GM13977 (cell line): ENCODE measurements at regions not wholly inside any gene's neighbourhood (a gene's known extent, or its start where the extent isn't known, plus 50 kb on each side); places are given as distances from the start of the nearest gene placed in this dataset.

Experiments used
- DNase-seq: peaks from one replicate; pipeline ENCODE4 v3.0.0; 2012; ENCODE audit warnings: low spot score
- in situ Hi-C: fragments of 300-500 bp; cut with MboI; formaldehyde crosslinking; loops from one replicate; pipeline ENCODE4 v1.12.0; 2022; ENCODE audit warnings: low sequenced_read_pairs, low pct_unique_long_range_greater_than_20kb, mixed read lengths, inconsistent platforms; ENCODE audit not compliant: unreplicated experiment
- TF ChIP-seq, protein P1 (sequence below): IDR thresholded peaks from 2 replicates; pipeline ENCODE4 v1.5.1; 2012; ENCODE audit warnings: mild to moderate bottlenecking, control low read depth; ENCODE audit not compliant: insufficient read depth; ENCODE audit errors: extremely low read depth, missing control alignments

DNA sequence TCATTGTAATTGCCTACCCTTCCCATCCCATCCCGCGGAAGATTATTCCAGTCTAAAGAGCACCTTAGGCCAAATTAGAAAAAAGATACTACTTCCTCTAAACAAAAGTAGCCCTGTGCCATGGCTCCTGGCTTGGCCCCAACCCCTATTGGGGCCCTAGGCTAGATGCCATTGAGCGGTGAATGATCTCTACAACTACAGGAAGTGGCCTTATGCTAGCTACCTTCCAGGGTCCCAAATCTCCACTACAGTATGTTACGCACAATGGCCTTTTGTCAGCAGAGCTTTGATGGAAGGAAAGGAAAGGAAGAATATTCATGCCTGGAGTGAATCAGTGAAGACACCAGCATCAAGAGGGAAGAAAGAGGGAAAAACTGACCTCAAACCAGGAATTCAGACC lies 73.3 kb upstream of the OSMR start:
- no peak for DNase-seq
- in situ Hi-C loops, result no loop called here
- TF ChIP-seq, protein P1, sequence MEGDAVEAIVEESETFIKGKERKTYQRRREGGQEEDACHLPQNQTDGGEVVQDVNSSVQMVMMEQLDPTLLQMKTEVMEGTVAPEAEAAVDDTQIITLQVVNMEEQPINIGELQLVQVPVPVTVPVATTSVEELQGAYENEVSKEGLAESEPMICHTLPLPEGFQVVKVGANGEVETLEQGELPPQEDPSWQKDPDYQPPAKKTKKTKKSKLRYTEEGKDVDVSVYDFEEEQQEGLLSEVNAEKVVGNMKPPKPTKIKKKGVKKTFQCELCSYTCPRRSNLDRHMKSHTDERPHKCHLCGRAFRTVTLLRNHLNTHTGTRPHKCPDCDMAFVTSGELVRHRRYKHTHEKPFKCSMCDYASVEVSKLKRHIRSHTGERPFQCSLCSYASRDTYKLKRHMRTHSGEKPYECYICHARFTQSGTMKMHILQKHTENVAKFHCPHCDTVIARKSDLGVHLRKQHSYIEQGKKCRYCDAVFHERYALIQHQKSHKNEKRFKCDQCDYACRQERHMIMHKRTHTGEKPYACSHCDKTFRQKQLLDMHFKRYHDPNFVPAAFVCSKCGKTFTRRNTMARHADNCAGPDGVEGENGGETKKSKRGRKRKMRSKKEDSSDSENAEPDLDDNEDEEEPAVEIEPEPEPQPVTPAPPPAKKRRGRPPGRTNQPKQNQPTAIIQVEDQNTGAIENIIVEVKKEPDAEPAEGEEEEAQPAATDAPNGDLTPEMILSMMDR, result no peak

DNA sequence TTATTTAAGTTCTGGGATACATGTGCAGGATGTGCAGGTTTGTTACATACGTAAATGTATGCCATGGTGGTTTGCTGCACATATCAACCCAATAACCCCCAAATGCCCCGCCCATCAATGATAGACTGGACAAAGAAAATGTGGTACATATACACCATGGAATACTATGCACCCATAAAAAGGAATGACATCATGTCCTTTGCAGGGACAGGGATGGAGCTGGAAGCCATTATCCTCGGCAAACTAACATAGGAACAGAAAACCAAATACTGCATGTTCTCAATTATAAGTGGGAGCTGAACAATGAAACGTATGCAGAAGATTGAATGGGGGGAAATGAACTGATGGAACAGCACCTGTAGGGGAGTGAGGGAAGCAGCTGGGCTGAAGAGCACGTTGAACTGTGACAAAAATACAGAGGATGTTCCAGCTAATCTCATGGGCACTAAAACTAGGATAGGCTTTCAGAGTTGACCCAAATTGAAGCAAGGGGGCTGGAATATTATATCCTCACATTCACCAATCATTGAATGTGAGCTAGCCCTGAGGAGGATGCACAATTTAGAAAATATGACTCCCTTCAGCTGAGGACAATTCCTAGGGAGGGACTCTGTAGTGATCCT lies 70.5 kb upstream of the OSMR start:
- in situ Hi-C loops, result no loop called here
- DNase-seq, result no peak
- TF ChIP-seq, protein P1, result no peak

DNA sequence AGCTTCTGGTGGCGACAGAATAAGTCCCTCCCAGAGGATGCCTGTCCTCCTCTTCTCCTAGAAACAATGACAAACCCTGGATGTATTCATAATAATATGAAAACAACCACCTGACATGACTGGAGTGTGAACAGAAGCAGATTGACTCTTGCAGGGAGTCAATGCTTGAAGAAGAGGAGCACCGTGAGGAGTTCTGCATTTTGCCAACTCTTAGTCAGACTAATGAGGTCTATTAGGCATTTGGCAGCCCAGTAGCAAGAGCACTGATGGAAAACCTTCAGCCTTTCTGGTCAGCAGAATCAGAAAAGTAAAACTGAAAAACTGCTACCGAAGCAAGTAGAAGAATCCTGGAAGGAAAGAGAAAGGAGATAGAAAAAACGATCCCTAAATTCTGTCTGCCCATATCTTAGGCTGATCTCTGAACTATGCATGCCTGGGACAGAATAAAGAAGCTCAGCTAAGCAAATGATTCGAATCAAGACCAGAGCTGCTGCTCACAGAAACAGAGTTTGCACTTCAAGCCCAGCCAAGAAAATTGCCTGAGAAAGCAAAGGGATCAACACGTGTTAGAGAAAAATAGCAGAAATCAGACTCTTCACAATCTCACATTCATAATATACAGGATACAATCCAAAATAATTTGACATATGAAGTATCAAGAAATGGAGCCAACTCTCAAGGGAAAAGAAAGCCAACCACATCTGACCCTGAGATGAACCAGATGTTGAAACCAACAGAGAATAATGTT lies 69.5 kb upstream of the OSMR start:
- TF ChIP-seq, protein P1, result no peak
- DNase-seq, result no peak
- in situ Hi-C loops, result no loop called here

DNA sequence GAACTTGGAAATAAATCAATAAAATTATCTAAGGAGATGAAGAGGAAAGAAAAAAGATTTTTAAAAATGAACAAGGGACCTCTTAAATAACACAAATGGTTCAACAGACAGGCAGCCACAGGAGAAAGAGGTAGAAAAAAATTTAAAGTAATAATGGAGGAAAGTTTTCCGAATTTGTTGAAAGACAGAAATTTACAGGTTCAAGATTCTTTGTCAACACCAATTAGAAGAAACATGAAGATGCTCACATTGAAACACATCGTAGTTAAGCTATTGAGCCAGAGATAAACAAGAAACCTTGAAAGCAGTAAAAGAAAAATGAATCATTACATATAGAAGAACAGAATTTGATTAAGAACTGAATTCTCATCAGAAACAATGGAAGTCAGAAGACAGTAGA lies 68.7 kb upstream of the OSMR start:
- in situ Hi-C loops, result no loop called here
- DNase-seq, result no peak
- TF ChIP-seq, protein P1, result no peak

DNA sequence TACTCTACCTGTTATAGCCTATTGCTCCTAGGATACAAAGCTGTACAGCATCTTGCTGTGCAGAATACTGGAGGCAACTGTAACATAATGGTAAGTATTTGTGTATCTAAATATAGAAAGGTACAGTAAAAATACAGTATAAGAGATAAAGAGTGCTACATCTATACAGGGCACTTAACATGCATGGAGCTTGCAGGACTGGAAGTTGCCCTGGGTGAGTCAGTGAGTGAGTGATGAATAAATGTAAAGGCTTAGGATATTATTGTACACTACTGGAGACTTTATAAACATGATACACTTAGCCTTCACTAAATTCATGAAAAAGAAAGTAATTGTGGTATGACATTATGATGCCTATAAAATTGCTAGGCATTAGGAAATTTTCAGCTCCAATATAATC lies 65.5 kb upstream of the OSMR start:
- DNase-seq, result no peak
- TF ChIP-seq, protein P1, result no peak
- in situ Hi-C loops, result no loop called here

DNA sequence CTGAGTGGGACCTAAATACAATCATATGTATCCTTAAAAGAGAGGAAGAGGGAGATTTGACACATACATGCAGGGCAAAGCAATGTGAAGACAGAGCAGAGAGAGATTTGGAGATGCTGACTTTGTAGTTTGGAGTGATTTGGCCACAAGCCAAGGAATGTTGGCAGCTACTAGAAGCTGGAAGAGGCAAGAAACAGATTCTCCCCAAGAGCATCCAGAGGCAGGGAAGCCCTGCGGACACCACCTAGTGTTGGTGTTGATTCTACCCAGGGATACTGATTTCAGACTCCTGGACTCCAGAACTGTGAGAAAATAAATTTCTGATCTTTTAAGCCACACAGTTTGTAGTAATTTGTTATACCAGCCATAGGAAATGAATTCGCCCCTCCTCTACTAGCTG lies 64.9 kb upstream of the OSMR start:
- in situ Hi-C loops, result no loop called here
- no peak for DNase-seq
- TF ChIP-seq, protein P1, result no peak
